ENCODE measurements at regions not wholly inside any gene's neighbourhood (a gene's known extent, or its start where the extent isn't known, plus 50 kb on each side); places are given as distances from the start of the nearest gene placed in this dataset.

DNA sequence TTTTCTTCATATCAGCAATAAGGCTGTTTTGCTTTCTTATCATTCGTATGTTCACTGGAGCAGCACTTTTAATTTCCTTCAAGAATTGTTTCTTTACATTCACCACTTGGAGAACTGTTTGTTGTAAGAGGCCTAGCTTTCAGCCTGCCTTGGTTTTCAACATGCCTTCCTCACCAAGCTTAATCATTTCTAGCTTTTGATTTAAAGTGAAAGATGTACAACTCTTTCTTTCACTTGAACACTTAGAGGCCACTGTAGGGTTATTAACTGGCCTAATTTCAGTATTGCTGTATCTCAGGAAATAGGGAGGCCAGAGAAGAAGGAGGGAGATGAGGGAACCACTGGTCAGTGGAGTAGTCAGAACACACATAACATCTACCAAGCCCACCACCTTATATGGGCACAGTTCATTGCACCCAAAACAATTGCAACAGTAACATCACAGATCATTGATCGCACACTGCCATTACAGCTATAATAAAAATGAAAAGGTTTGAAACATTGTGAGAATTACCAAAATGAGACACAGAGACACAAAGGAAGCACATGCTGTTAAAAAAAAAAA is 181.4 kb upstream of the TUBA3C start:
- TF ChIP-seq RAD21 (IDR thresholded peaks at IDR 0.05; ENCODE audit: low read length) (no peak), NFE2L2 (IDR thresholded peaks at IDR 0.05; ENCODE audit: low read depth, low read length) (no peak), CHD1 (IDR thresholded peaks at IDR 0.05; ENCODE audit: low read depth, low read length) (no peak), SMC3 (IDR thresholded peaks at IDR 0.05; ENCODE audit: low read depth, low read length) (no peak), POLR2A (IDR thresholded peaks at IDR 0.05; ENCODE audit: low read depth, low read length) (no peak), MXI1 (IDR thresholded peaks at IDR 0.05; ENCODE audit: borderline replicate concordance, low read depth, low read length) (no peak), CEBPB (IDR thresholded peaks at IDR 0.05; ENCODE audit: low read depth, low read length) (no peak)
- TF ChIP-seq, protein P1, sequence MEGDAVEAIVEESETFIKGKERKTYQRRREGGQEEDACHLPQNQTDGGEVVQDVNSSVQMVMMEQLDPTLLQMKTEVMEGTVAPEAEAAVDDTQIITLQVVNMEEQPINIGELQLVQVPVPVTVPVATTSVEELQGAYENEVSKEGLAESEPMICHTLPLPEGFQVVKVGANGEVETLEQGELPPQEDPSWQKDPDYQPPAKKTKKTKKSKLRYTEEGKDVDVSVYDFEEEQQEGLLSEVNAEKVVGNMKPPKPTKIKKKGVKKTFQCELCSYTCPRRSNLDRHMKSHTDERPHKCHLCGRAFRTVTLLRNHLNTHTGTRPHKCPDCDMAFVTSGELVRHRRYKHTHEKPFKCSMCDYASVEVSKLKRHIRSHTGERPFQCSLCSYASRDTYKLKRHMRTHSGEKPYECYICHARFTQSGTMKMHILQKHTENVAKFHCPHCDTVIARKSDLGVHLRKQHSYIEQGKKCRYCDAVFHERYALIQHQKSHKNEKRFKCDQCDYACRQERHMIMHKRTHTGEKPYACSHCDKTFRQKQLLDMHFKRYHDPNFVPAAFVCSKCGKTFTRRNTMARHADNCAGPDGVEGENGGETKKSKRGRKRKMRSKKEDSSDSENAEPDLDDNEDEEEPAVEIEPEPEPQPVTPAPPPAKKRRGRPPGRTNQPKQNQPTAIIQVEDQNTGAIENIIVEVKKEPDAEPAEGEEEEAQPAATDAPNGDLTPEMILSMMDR (conservative IDR thresholded peaks at IDR 0.05; ENCODE audit: low read depth, low read length), result no peak

Measured in IMR-90 (cell line).